ENCODE measurements at regions not wholly inside any gene's neighbourhood (a gene's known extent, or its start where the extent isn't known, plus 50 kb on each side); places are given as distances from the start of the nearest gene placed in this dataset.

DNA sequence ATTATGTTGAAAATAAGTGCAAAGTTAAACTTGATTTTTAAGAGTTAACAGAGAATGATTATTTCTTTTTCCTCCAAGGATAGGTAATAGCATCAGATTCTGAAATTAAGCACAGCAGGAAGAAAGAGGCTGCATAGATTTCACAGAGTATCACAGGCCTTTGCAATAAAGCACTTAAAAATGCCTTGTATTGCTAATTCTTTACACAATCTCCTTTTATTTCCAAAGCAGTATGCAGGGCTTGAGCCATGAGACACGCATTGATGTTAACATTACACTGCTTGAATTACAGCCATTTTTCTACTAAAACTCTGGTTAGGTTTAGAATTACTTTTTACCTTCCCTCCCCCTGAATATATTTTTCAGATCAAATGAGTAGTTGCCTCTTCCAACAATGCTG, 398.3 kb downstream of the BCAT1 start:
- TF ChIP-seq, protein P1, sequence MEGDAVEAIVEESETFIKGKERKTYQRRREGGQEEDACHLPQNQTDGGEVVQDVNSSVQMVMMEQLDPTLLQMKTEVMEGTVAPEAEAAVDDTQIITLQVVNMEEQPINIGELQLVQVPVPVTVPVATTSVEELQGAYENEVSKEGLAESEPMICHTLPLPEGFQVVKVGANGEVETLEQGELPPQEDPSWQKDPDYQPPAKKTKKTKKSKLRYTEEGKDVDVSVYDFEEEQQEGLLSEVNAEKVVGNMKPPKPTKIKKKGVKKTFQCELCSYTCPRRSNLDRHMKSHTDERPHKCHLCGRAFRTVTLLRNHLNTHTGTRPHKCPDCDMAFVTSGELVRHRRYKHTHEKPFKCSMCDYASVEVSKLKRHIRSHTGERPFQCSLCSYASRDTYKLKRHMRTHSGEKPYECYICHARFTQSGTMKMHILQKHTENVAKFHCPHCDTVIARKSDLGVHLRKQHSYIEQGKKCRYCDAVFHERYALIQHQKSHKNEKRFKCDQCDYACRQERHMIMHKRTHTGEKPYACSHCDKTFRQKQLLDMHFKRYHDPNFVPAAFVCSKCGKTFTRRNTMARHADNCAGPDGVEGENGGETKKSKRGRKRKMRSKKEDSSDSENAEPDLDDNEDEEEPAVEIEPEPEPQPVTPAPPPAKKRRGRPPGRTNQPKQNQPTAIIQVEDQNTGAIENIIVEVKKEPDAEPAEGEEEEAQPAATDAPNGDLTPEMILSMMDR (IDR thresholded peaks at IDR 0.05; ENCODE audit: insufficient read depth, low read depth, low read length) = no peak
- no peak overlapping the region for H3K4me3 ChIP-seq (ENCODE audit: low read depth, low read length)
- DNase-seq (ENCODE audit: low read depth) = no peak

DNA sequence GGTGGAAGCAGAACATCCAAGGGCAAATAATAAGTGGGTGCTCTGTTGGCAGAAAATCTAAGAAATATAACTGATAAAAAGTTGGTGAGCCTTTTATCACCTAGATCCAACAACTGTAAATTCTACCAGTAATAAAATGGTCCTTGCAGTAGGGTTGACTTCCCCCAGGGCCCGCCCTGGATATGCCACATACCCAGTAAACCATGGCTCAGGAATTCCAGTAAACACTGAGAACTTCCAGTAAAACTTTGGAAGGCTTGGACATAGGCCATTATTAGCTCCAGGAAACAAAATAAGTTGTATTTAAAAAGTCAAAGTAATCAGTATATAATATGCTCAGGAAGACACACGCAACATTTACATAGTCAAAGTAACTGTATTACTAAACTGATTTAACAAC, 402.2 kb downstream of the BCAT1 start:
- DNase-seq (ENCODE audit: low read depth) = peak; percentile 75
- H3K4me3 ChIP-seq (ENCODE audit: low read depth, low read length) = no peak overlapping the region
- TF ChIP-seq, protein P1 (IDR thresholded peaks at IDR 0.05; ENCODE audit: insufficient read depth, low read depth, low read length) = no peak

DNA sequence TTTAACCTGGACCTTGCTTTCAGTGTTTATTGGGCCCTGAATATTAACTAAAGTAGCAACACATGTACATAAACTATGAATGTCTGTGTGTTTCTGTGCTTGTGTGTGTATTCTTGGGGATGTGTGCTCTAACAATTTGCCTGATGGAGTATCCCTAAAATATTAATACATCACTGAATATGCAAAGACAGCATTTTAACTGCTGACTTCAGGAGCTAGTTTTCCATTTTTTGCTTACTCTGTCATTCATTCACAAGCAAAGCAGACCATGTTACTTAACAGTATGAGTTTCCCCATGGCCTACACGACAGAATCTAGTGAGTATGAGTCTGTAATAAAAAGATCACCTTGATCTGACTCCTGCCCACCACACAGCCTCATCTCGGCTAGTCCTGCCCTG, 402.8 kb downstream of the BCAT1 start:
- no peak overlapping the region for H3K4me3 ChIP-seq (ENCODE audit: low read depth, low read length)
- TF ChIP-seq, protein P1 (IDR thresholded peaks at IDR 0.05; ENCODE audit: insufficient read depth, low read depth, low read length) = no peak
- DNase-seq (ENCODE audit: low read depth) = no peak

DNA sequence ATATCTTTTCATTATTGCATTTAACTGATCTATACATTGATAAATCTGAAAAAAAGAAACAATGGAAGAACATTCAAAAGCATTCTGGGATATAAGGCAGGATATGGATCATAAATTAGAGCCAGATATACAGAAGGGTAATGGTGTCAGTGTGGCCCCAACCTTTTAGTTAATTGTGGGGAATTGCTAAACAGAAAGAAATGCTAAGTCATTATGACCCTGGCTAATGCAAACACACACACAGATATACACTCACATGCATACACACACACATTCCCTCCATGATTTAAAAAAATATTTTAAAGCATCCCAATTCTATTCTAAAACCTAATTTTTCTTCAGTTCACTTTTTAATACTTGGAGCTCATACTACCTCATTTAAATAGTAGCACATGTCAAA, 404.5 kb downstream of the BCAT1 start:
- TF ChIP-seq, protein P1 (IDR thresholded peaks at IDR 0.05; ENCODE audit: insufficient read depth, low read depth, low read length) = no peak
- H3K4me3 ChIP-seq (ENCODE audit: low read depth, low read length) = no peak overlapping the region
- peak; percentile 57 for DNase-seq (ENCODE audit: low read depth)

DNA sequence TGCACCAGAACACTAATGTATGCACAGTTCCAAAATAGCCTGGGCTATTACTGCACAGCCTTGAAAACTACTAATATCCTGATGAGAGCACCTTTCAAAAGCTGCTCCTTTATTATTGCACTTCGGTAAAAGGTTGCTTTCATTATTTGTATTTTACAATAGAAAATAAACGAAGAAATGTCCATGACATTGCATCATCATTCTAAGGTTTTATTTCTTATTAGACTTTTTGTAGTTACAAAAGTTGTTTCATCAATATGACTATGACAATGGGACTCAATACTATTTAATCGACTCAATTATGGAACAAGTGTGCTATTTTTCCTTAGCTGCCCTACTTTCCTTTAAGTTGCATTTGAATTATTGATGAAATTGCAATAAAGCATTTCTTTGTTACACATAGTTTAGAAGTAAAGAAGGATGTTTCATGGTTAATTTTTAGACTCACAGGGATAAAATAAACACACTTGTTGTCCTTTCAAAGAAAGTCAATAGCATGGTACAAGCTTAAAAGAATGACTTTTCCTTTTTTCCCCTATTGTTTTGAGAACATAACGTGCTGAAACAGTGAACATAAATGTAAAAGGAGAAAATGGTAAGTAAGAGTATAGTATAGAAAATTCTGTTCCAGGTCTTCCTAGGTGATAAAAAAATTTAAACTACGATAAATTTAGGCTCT, 407.6 kb downstream of the BCAT1 start:
- no peak for DNase-seq (ENCODE audit: low read depth)
- TF ChIP-seq, protein P1 (IDR thresholded peaks at IDR 0.05; ENCODE audit: insufficient read depth, low read depth, low read length) = no peak
- no peak overlapping the region for H3K4me3 ChIP-seq (ENCODE audit: low read depth, low read length)

DNA sequence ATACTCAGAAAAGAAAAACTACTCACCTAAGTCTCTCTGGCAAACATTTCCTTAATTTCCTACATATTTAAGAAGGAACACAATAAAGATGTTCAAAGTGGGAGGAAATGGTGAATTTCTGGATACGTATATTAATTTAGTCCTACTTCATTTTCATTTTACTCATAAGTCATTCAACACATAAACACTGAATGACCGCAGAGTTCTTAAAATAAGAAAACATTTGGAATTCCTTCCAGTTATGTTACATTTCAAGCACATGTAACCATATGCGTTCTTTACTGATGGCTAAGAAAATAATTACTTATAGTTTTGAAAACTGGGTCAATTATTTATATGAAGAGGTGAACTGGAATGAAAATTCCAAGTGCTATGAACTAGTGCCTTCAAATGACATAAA, 409.3 kb downstream of the BCAT1 start:
- DNase-seq (ENCODE audit: low read depth) = peak; percentile 51
- no peak overlapping the region for H3K4me3 ChIP-seq (ENCODE audit: low read depth, low read length)
- TF ChIP-seq, protein P1 (IDR thresholded peaks at IDR 0.05; ENCODE audit: insufficient read depth, low read depth, low read length) = no peak

Measured in fibroblast of villous mesenchyme (primary cell).